K562 (cell line): ENCODE measurements at regions not wholly inside any gene's neighbourhood (a gene's known extent, or its start where the extent isn't known, plus 50 kb on each side); places are given as distances from the start of the nearest gene placed in this dataset.

Experiments
- ATAC-seq: fragments of 200-7000 bp; cut with Tn5 transposase; 3 replicates; pipeline ENCODE4 v1.9.1; 2020; ENCODE audit warnings: moderate library complexity
- BruUV-seq: library from RNA; stranded (reverse); fragments of 400-500 nt; replicated peaks from 2 replicates; lab custom pipeline; 2021; lab: Mats Ljungman, UMichigan
- CTCF ChIA-PET: fragments of 300-600 bp; formaldehyde crosslinking; extraction: SDS; loops from one replicate; lab custom pipeline; 2021; ENCODE audit warnings: low intra/inter-chr PET ratio; lab: Yijun Ruan, JAX
- POLR2A ChIA-PET: fragments of 300-600, 350-650 bp; sonication (Branson Sonifier 250); formaldehyde crosslinking; extraction: SDS; loops from one replicate; lab custom pipeline; 2021; ENCODE audit warnings: antibody characterized with exemption, inconsistent platforms; lab: Yijun Ruan, JAX
- DNase-seq, 4 experiments: peaks; one replicate each; pipeline versions ENCODE4 v3.0.0 to v3.0.0-alpha.2; 2011 to 2018; ENCODE audit warnings: low spot score in 3 of 4, mixed read lengths in 3 of 4; ENCODE audit errors: extremely low read depth in 1 of 4
- FAIRE-seq: peaks from 2 replicates; lab custom pipeline; 2011; peaks lifted over from hg19 to GRCh38; lab: Jason Lieb, UNC
- H2AFZ ChIP-seq: 2 replicates; pipeline ENCODE4 v1.6.0; 2011; ENCODE audit warnings: low read depth, low read length, control low read depth, inconsistent platforms
- H3K27ac ChIP-seq: fragments of 200-600 bp; 3 replicates; pipeline ENCODE4 v1.8.0; 2011; ENCODE audit warnings: low read depth, mild to moderate bottlenecking, control low read depth, inconsistent platforms, low read length, moderate library complexity, mixed read lengths; ENCODE audit errors: extremely low read depth
- H3K27me3 ChIP-seq, 2 experiments: fragments of 300-600 bp in 1 of 2; 2 replicates in 1 of 2; 3 replicates in 1 of 2; pipeline versions ENCODE4 v1.6.0 to v1.8.0; 2011; ENCODE audit warnings: inconsistent platforms in 2 of 2, low read length in 2 of 2, mild to moderate bottlenecking in 1 of 2, mixed read lengths in 1 of 2, moderate library complexity in 1 of 2; ENCODE audit not compliant: control insufficient read depth in 2 of 2, insufficient read depth in 2 of 2
- H3K36me3 ChIP-seq: fragments of 300-600 bp; 3 replicates; pipeline ENCODE4 v1.8.0; 2011; ENCODE audit warnings: mild to moderate bottlenecking, low read length, inconsistent platforms; ENCODE audit not compliant: control insufficient read depth, insufficient read depth
- H3K4me1 ChIP-seq, 2 experiments: fragments of 200-600 bp in 1 of 2; replicated peaks in 1 of 2; 2 replicates in 1 of 2; 3 replicates in 1 of 2; pipeline versions ENCODE4 v1.5.1 to v1.8.0; 2011; ENCODE audit warnings: inconsistent platforms in 2 of 2, low read length in 2 of 2, mild to moderate bottlenecking in 1 of 2, mixed read lengths in 1 of 2, moderate library complexity in 1 of 2; ENCODE audit not compliant: control insufficient read depth in 2 of 2, insufficient read depth in 2 of 2
- H3K4me2 ChIP-seq: 2 replicates; pipeline ENCODE4 v1.6.1; 2011; ENCODE audit warnings: low read length, control low read depth, inconsistent platforms, mixed read lengths; ENCODE audit not compliant: insufficient read depth
- H3K4me3 ChIP-seq: fragments of 200-600 bp; sonication (generic), shearing (Covaris generic); 2 replicates; pipeline ENCODE4 v1.5.1; 2016; ENCODE audit warnings: control low read depth, inconsistent platforms
- H3K79me2 ChIP-seq: fragments of 200-600 bp; 3 replicates; pipeline ENCODE4 v1.8.0; 2011; ENCODE audit warnings: low read length, inconsistent platforms; ENCODE audit not compliant: control insufficient read depth, insufficient read depth
- H3K9ac ChIP-seq, 2 experiments: 2 replicates each; pipeline versions ENCODE4 v1.6.0 to v1.6.1; 2011; ENCODE audit warnings: low read depth in 2 of 2, low read length in 2 of 2, control low read depth in 1 of 2, inconsistent platforms in 1 of 2, mild to moderate bottlenecking in 1 of 2, mixed read lengths in 1 of 2; ENCODE audit not compliant: insufficient read depth in 1 of 2
- H3K9me1 ChIP-seq: one replicate; pipeline ENCODE4 v1.6.0; 2011; ENCODE audit warnings: inconsistent platforms, mild to moderate bottlenecking, low read length, moderate library complexity; ENCODE audit not compliant: control insufficient read depth, insufficient read depth
- H3K9me3 ChIP-seq: replicated peaks from 2 replicates; pipeline ENCODE4 v1.5.1; 2011; ENCODE audit warnings: low read depth, low read length, inconsistent platforms; ENCODE audit not compliant: control insufficient read depth, insufficient read depth
- H4K20me1 ChIP-seq: replicated peaks from 2 replicates; pipeline ENCODE4 v1.6.1; 2011; ENCODE audit warnings: low read length, inconsistent platforms, mixed read lengths; ENCODE audit not compliant: control insufficient read depth, insufficient read depth
- ASH1L ChIP-seq: fragments of 450-650 bp; IDR thresholded peaks from 2 replicates; pipeline ENCODE4 v1.6.1; 2018; ENCODE audit warnings: borderline replicate concordance, mild to moderate bottlenecking, low read depth; ENCODE audit not compliant: partially characterized antibody
- BRD4 ChIP-seq: fragments of 200-600 bp; sonication (generic); IDR thresholded peaks from 2 replicates; pipeline ENCODE4 v1.6.1; 2017; ENCODE audit warnings: inconsistent platforms
- CEBPZ ChIP-seq: fragments of 150-350 bp; IDR thresholded peaks from 2 replicates; pipeline ENCODE4 v1.6.1; 2014; ENCODE audit warnings: low read depth, mild to moderate bottlenecking, low read length, borderline replicate concordance
- ELF1 ChIP-seq: fragments of 200-800 bp; sonication (Bioruptor generic); IDR thresholded peaks from 2 replicates; pipeline ENCODE4 v1.6.1; 2016; ENCODE audit warnings: missing genetic modification characterization, missing compliant biosample characterization
- NFE2 ChIP-seq: IDR thresholded peaks from 2 replicates; pipeline ENCODE4 v1.6.1; 2014; ENCODE audit warnings: antibody characterized with exemption, low read depth
- PHF20 ChIP-seq: fragments of 450-650 bp; IDR thresholded peaks from 2 replicates; pipeline ENCODE4 v1.6.1; 2018; ENCODE audit not compliant: partially characterized antibody
- PTBP1 ChIP-seq: fragments of 200-400 bp; formaldehyde crosslinking; IDR thresholded peaks from 2 replicates; pipeline ENCODE4 v1.6.1; 2017; ENCODE audit warnings: low read depth, low read length
- RFX7 ChIP-seq: fragments of 250-450 bp; sonication (Bioruptor Pico); IDR thresholded peaks from 2 replicates; pipeline ENCODE4 v1.5.1; 2021; ENCODE audit warnings: mild to moderate bottlenecking
- SAFB2 ChIP-seq: fragments of 200-400 bp; formaldehyde crosslinking; IDR thresholded peaks from 2 replicates; pipeline ENCODE4 v1.6.1; 2018; ENCODE audit warnings: borderline replicate concordance, low read length, low read depth, moderate library complexity; ENCODE audit not compliant: severe bottlenecking
- TSC22D4 ChIP-seq: fragments of 450-650 bp; IDR thresholded peaks from 2 replicates; pipeline ENCODE4 v1.6.1; 2016; ENCODE audit warnings: missing genetic modification characterization, missing biosample characterization, control low read depth
- ZNF217 ChIP-seq: sonication (generic); formaldehyde crosslinking; IDR thresholded peaks from 2 replicates; pipeline ENCODE4 v1.8.0; 2022; ENCODE audit warnings: mild to moderate bottlenecking, missing genetic modification reagents
- ZNF518B ChIP-seq: fragments of 250-450 bp; sonication (Bioruptor Pico); IDR thresholded peaks from 2 replicates; pipeline ENCODE4 v1.5.0; 2021; ENCODE audit warnings: mild to moderate bottlenecking, moderate library complexity
- ZNF695 ChIP-seq: fragments of 450-650 bp; formaldehyde crosslinking; IDR thresholded peaks from 2 replicates; pipeline ENCODE4 v1.4.0; 2020; ENCODE audit warnings: mild to moderate bottlenecking, moderate library complexity
- WGBS: fragments of 100-300 bp; shearing (Covaris generic); methylation state at CpG from one replicate; pipeline ENCODE4 v1.1.6; 2016; ENCODE audit warnings: low coverage, mixed read lengths; ENCODE audit not compliant: insufficient coverage; ENCODE audit errors: missing lambda C conversion rate; 5-methylcytosine and 5-hydroxymethylcytosine counted together
- in situ Hi-C: fragments of 300-500 bp; cut with MboI; formaldehyde crosslinking; loops from 4 replicates; pipeline ENCODE4 v1.15.0; 2018; ENCODE audit warnings: inconsistent platforms, mixed read lengths
- intact Hi-C: fragments of 100-400 bp; cut with micrococcal nuclease; formaldehyde crosslinking; loops from 2 replicates; pipeline ENCODE4 v1.14.2; 2022

GRCh38 chr3:174347474-174348138 lies 511.5 kb upstream of the NAALADL2 start:
- intact Hi-C loops: no loop called here

More at GRCh38 chr3:174347474-174348138, 511.5 kb upstream of the NAALADL2 start:
- no peak overlapping the region for H3K27ac ChIP-seq
- WGBS: 0% methylated on average over 2 of the region's 2 CpGs
- H3K27me3 ChIP-seq: no peaks in the 10 kb centered on the region
- H3K36me3 ChIP-seq: no peaks in the 10 kb centered on the region
- DNase-seq (no peak), ATAC-seq (no peak), FAIRE-seq (no peak)
- no peaks in the 10 kb centered on the region; the same call in 1 of the 2 replicates for H3K9me3 ChIP-seq
- no peaks in the 10 kb centered on the region for H3K9me1 ChIP-seq
- H2AFZ ChIP-seq: no peak overlapping the region
- ChIA-PET POLR2A (no interaction called here), CTCF (no interaction called here)
- no TSS peak for BruUV-seq
- in situ Hi-C loops: no loop called here
- no peaks in the 10 kb centered on the region for H3K4me1 ChIP-seq
- H3K4me3 ChIP-seq: no peak overlapping the region
- H4K20me1 ChIP-seq: no peaks in the 10 kb centered on the region
- TF ChIP-seq SAFB2 (no peak), CEBPZ (no peak), NFE2 (no peak), PHF20 (no peak), ZNF217 (no peak), RFX7 (CRISPR knock-in tag) (no peak), TSC22D4 (tag) (no peak), ZNF518B (CRISPR knock-in tag) (no peak), PTBP1 (no peak), ELF1 (tag) (no peak), ZNF695 (CRISPR knock-in tag) (no peak), BRD4 (no peak), ASH1L (no peak)
- no peak overlapping the region for H3K9ac ChIP-seq
- no peak overlapping the region for H3K4me2 ChIP-seq
- no peaks in the 10 kb centered on the region for H3K79me2 ChIP-seq
